CD4-positive, alpha-beta T cell (primary cell): ENCODE measurements at regions not wholly inside any gene's neighbourhood (a gene's known extent, or its start where the extent isn't known, plus 50 kb on each side); places are given as distances from the start of the nearest gene placed in this dataset.

ENCODE experiments used
- ATAC-seq: fragments of 200-7000 bp; cut with Tn5 transposase; one replicate; pipeline ENCODE4 v1.10.0; 2022; ENCODE audit warnings: mild to moderate bottlenecking; ENCODE audit not compliant: poor library complexity
- CTCF ChIA-PET: fragments of 350-600 bp; sonication (Branson Sonifier 250); formaldehyde crosslinking; loops from one replicate; lab custom pipeline; 2021; ENCODE audit warnings: antibody characterized with exemption, inconsistent platforms; lab: Charles Lee
- POLR2A ChIA-PET: fragments of 350-600 bp; sonication (Branson Sonifier 250); formaldehyde crosslinking; loops from one replicate; lab custom pipeline; 2021; ENCODE audit warnings: antibody characterized with exemption, inconsistent platforms; lab: Charles Lee
- DNase-seq, 14 experiments: peaks; one replicate each; pipeline ENCODE4 v3.0.0-alpha.2; 2013 to 2020; ENCODE audit warnings: mixed read lengths in 2 of 14
- H3K27ac ChIP-seq, 2 donors: one replicate each; pipeline versions ENCODE4 v1.5.1 to v1.7.0; 2013; ENCODE audit warnings: low read length in 2 of 2, low read depth in 1 of 2, mild to moderate bottlenecking in 1 of 2
- H3K27me3 ChIP-seq, 2 experiments: 1 replicate in 1 of 2; 2 replicates in 1 of 2; pipeline versions ENCODE4 v1.6.1 to v1.7.0; 2013; ENCODE audit warnings: low read length in 2 of 2, control low read depth in 1 of 2, mild to moderate bottlenecking in 1 of 2, moderate library complexity in 1 of 2; ENCODE audit not compliant: insufficient read depth in 2 of 2, control insufficient read depth in 1 of 2
- H3K36me3 ChIP-seq: one replicate; pipeline ENCODE4 v1.6.1; 2013; ENCODE audit warnings: low read length, control low read depth; ENCODE audit not compliant: insufficient read depth
- H3K4me1 ChIP-seq: one replicate; pipeline ENCODE4 v1.6.1; 2013; ENCODE audit warnings: low read length, control low read depth; ENCODE audit not compliant: insufficient read depth
- H3K4me3 ChIP-seq: one replicate; pipeline ENCODE4 v1.5.1; 2013; ENCODE audit warnings: mild to moderate bottlenecking, low read length, moderate library complexity
- H3K9me3 ChIP-seq, 2 experiments: 1 replicate in 1 of 2; 2 replicates in 1 of 2; pipeline versions ENCODE4 v1.6.1 to v1.7.0; 2013; ENCODE audit warnings: low read length in 2 of 2, mild to moderate bottlenecking in 2 of 2, control low read depth in 1 of 2, moderate library complexity in 1 of 2; ENCODE audit not compliant: control insufficient read depth in 1 of 2, insufficient read depth in 1 of 2
- H3K27ac Mint-ChIP-seq: one replicate; pipeline ENCODE4 v1.8.0; 2020; ENCODE audit warnings: mixed read lengths
- H3K27me3 Mint-ChIP-seq: one replicate; pipeline ENCODE4 v1.8.0; 2021; ENCODE audit warnings: mixed read lengths
- H3K36me3 Mint-ChIP-seq: one replicate; pipeline ENCODE4 v1.8.0; 2021; ENCODE audit warnings: low read depth, mixed read lengths
- H3K4me1 Mint-ChIP-seq: one replicate; pipeline ENCODE4 v1.8.0; 2021; ENCODE audit warnings: low read depth, mixed read lengths
- H3K4me3 Mint-ChIP-seq: one replicate; pipeline ENCODE4 v1.8.0; 2020; ENCODE audit warnings: mild to moderate bottlenecking, mixed read lengths
- H3K9me3 Mint-ChIP-seq: one replicate; pipeline ENCODE4 v1.8.0; 2020; ENCODE audit warnings: mixed read lengths
- intact Hi-C, 2 experiments: fragments of 100-400 bp; cut with DNase I in 1 of 2; cut with micrococcal nuclease in 1 of 2; formaldehyde crosslinking; loops; one replicate each; pipeline versions ENCODE4 v1.15.1 to v1.9.0; 2023 to 2025; cut with DNase I, micrococcal nuclease
- TF ChIP-seq, protein P1 (sequence below): fragments of 200-600 bp; IDR thresholded peaks from one replicate; pipeline ENCODE4 v1.8.0; 2022; ENCODE audit warnings: antibody characterized with exemption, mild to moderate bottlenecking

GRCh38 chr7:89584896-89585295 is 569.4 kb upstream of the STEAP1 start:
- Histone ChIP-seq H3K27me3 (no peaks in the 10 kb centered on the region), H3K27ac (no peak overlapping the region), H3K4me1 (no peaks in the 10 kb centered on the region), H3K36me3 (no peaks in the 10 kb centered on the region), H3K4me3 (no peak overlapping the region), H3K9me3 (no peaks in the 10 kb centered on the region)
- Mint-ChIP-seq H3K9me3 (peaks cover 9% of the 10 kb centered on the region), H3K4me1 (no peaks in the 10 kb centered on the region), H3K36me3 (no peaks in the 10 kb centered on the region), H3K4me3 (no peak overlapping the region), H3K27ac (no peak overlapping the region), H3K27me3 (no peaks in the 10 kb centered on the region)
- intact Hi-C loops = no loop called here
- ChIA-PET CTCF (no interaction called here), POLR2A (interaction anchor here (1.0 kb wide), 1 partner anchor 11 kb away, joined by 3 read pairs; no protein-coding TSS in a partner anchor)
- TF ChIP-seq, protein P1, sequence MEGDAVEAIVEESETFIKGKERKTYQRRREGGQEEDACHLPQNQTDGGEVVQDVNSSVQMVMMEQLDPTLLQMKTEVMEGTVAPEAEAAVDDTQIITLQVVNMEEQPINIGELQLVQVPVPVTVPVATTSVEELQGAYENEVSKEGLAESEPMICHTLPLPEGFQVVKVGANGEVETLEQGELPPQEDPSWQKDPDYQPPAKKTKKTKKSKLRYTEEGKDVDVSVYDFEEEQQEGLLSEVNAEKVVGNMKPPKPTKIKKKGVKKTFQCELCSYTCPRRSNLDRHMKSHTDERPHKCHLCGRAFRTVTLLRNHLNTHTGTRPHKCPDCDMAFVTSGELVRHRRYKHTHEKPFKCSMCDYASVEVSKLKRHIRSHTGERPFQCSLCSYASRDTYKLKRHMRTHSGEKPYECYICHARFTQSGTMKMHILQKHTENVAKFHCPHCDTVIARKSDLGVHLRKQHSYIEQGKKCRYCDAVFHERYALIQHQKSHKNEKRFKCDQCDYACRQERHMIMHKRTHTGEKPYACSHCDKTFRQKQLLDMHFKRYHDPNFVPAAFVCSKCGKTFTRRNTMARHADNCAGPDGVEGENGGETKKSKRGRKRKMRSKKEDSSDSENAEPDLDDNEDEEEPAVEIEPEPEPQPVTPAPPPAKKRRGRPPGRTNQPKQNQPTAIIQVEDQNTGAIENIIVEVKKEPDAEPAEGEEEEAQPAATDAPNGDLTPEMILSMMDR = no peak
- DNase-seq (no peak), ATAC-seq (no peak)

GRCh38 chr7:89593125-89593524 is 561.1 kb upstream of the STEAP1 start:
- Histone ChIP-seq H3K4me1 (no peaks in the 10 kb centered on the region), H3K4me3 (no peak overlapping the region), H3K36me3 (no peaks in the 10 kb centered on the region), H3K9me3 (no peaks in the 10 kb centered on the region), H3K27ac (no peak overlapping the region), H3K27me3 (no peaks in the 10 kb centered on the region)
- H3K9me3 Mint-ChIP-seq = peaks cover 4% of the 10 kb centered on the region
- no peak for DNase-seq
- ChIA-PET CTCF (no interaction called here), POLR2A (no interaction called here)
- no peak overlapping the region for H3K4me3 Mint-ChIP-seq
- H3K4me1 Mint-ChIP-seq = no peaks in the 10 kb centered on the region
- ATAC-seq = no peak
- no peaks in the 10 kb centered on the region for H3K36me3 Mint-ChIP-seq
- H3K27ac Mint-ChIP-seq = no peak overlapping the region
- H3K27me3 Mint-ChIP-seq = no peaks in the 10 kb centered on the region
- TF ChIP-seq, protein P1 = no peak
- intact Hi-C loops = no loop called here

DNA sequence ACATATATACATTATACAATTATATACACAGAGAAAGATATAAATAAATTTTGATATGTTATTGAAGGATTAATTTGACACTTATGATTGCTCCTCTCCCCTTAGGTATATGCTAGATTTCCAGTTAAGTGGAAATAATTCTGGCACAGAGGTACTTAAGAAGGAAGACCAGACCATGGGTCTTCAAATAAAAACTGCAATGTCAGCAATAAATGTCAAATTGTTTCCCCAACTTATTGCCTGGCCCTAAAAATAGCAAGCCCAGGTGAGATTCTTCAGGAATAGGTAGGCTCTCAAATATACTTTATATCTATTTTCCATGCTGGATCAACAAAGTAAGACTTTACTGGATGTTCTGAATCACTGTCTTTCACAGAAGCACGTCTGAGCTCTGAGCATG is 551.3 kb upstream of the STEAP1 start:
- no peak overlapping the region for H3K4me3 Mint-ChIP-seq
- DNase-seq (no peak), ATAC-seq (no peak)
- CTCF ChIA-PET = no interaction called here
- H3K27me3 Mint-ChIP-seq = no peaks in the 10 kb centered on the region
- intact Hi-C loops = no loop called here
- H3K9me3 Mint-ChIP-seq = no peaks in the 10 kb centered on the region
- Histone ChIP-seq H3K27me3 (no peaks in the 10 kb centered on the region), H3K4me1 (peaks cover 7% of the 10 kb centered on the region), H3K36me3 (no peaks in the 10 kb centered on the region), H3K9me3 (no peaks in the 10 kb centered on the region), H3K4me3 (no peak overlapping the region), H3K27ac (no peak overlapping the region)
- H3K4me1 Mint-ChIP-seq = peaks cover 46% of the 10 kb centered on the region
- TF ChIP-seq, protein P1 = no peak
- POLR2A ChIA-PET = no interaction called here
- H3K36me3 Mint-ChIP-seq = no peaks in the 10 kb centered on the region
- H3K27ac Mint-ChIP-seq = no peak overlapping the region
